GM23248 (cell line): ENCODE measurements at regions not wholly inside any gene's neighbourhood (a gene's known extent, or its start where the extent isn't known, plus 50 kb on each side); places are given as distances from the start of the nearest gene placed in this dataset.
A peak's percentile ranks its signal among the peaks of the same experiment; 100 is the strongest.

Experiments
- DNase-seq: peaks from one replicate; pipeline ENCODE4 v3.0.0-alpha.2; 2015
- H2AFZ ChIP-seq: fragments of 200-600 bp; sonication (generic); 2 replicates; pipeline ENCODE4 v1.6.1; 2016; ENCODE audit warnings: antibody characterized with exemption
- H3F3A ChIP-seq: fragments of 200-600 bp; sonication (generic); 2 replicates; pipeline ENCODE4 v1.6.1; 2016; ENCODE audit warnings: mild to moderate bottlenecking, antibody characterized with exemption, mixed run types; ENCODE audit not compliant: insufficient read depth
- H3K27ac ChIP-seq: fragments of 200-600 bp; sonication (generic); 2 replicates; pipeline ENCODE4 v1.5.1; 2016; ENCODE audit warnings: mild to moderate bottlenecking
- H3K27me3 ChIP-seq: fragments of 200-600 bp; sonication (generic); replicated peaks from 2 replicates; pipeline ENCODE4 v1.6.1; 2016; ENCODE audit warnings: mild to moderate bottlenecking; ENCODE audit not compliant: insufficient read depth
- H3K36me3 ChIP-seq: fragments of 200-600 bp; sonication (generic); 2 replicates; pipeline ENCODE4 v1.6.1; 2016; ENCODE audit warnings: low read depth, mild to moderate bottlenecking
- H3K4me1 ChIP-seq: fragments of 200-600 bp; sonication (generic); 2 replicates; pipeline ENCODE4 v1.6.1; 2016; ENCODE audit warnings: mild to moderate bottlenecking; ENCODE audit not compliant: insufficient read depth
- H3K4me2 ChIP-seq: fragments of 200-600 bp; sonication (generic); one replicate; pipeline ENCODE4 v1.6.1; 2016; ENCODE audit warnings: mild to moderate bottlenecking; ENCODE audit not compliant: unreplicated experiment
- H3K4me3 ChIP-seq: fragments of 200-600 bp; sonication (generic); 2 replicates; pipeline ENCODE4 v1.5.1; 2016; ENCODE audit warnings: mild to moderate bottlenecking
- H3K79me2 ChIP-seq: fragments of 200-600 bp; sonication (generic); 2 replicates; pipeline ENCODE4 v1.6.1; 2016; ENCODE audit warnings: mild to moderate bottlenecking; ENCODE audit not compliant: insufficient read depth
- H3K9ac ChIP-seq: fragments of 200-600 bp; sonication (generic); 2 replicates; pipeline ENCODE4 v1.6.1; 2016; ENCODE audit warnings: mild to moderate bottlenecking
- H3K9me2 ChIP-seq: fragments of 200-600 bp; sonication (generic); 2 replicates; pipeline ENCODE4 v1.6.1; 2016; ENCODE audit warnings: mixed run types, mild to moderate bottlenecking, moderate library complexity; ENCODE audit not compliant: insufficient read depth
- H3K9me3 ChIP-seq: fragments of 200-600 bp; sonication (generic); one replicate; pipeline ENCODE4 v1.6.1; 2017; ENCODE audit warnings: low read depth
- H4K20me1 ChIP-seq: fragments of 200-600 bp; sonication (generic); 2 replicates; pipeline ENCODE4 v1.6.0; 2016; ENCODE audit not compliant: insufficient read depth
- EZH2 ChIP-seq: fragments of 200-600 bp; sonication (generic); IDR thresholded peaks from 2 replicates; pipeline ENCODE4 v1.6.1; 2018; ENCODE audit warnings: antibody characterized with exemption, mild to moderate bottlenecking; ENCODE audit not compliant: insufficient read depth, poor library complexity, severe bottlenecking
- EZH2phosphoT487 ChIP-seq: fragments of 200-600 bp; sonication (generic); IDR thresholded peaks from 2 replicates; pipeline ENCODE4 v1.6.1; 2018; ENCODE audit warnings: antibody characterized with exemption, moderate library complexity, mild to moderate bottlenecking, low read depth; ENCODE audit not compliant: insufficient read depth
- WGBS, 2 experiments: methylation state at CpG; one replicate each; pipeline ENCODE4 v1.1.6; 2015 to 2017; ENCODE audit warnings: low lambda C conversion rate in 2 of 2, low coverage in 1 of 2; ENCODE audit errors: missing lambda C conversion rate in 2 of 2; 5-methylcytosine and 5-hydroxymethylcytosine counted together
- in situ Hi-C: fragments of 300-500 bp; cut with MboI; formaldehyde crosslinking; loops from 2 replicates; pipeline ENCODE4 v1.15.0; 2020

- no peak overlapping the region; the same call in 1 of the 2 replicates for H3K9ac ChIP-seq
- H3K36me3 ChIP-seq: no peaks in the 10 kb centered on the region
- no peaks in the 10 kb centered on the region for H3K9me3 ChIP-seq
- H3K27me3 ChIP-seq: no peaks in the 10 kb centered on the region
- H3K4me1 ChIP-seq: peaks cover 31% of the 10 kb centered on the region
- peak overlapping the region; percentile 83 for H3K4me2 ChIP-seq
- peaks cover 14% of the 10 kb centered on the region for H3F3A ChIP-seq
- H3K27ac ChIP-seq: peak overlapping the region; percentile 72; the same call in 1 of the 2 replicates
- H3K79me2 ChIP-seq: no peaks in the 10 kb centered on the region
- WGBS, 2 experiments: 30 to 33% methylated on average over 7 of the region's 7 CpGs
- H2AFZ ChIP-seq: peak overlapping the region; percentile 44; the same call in 1 of the 2 replicates
- in situ Hi-C loops: no loop called here
- no peaks in the 10 kb centered on the region for H3K9me2 ChIP-seq
- DNase-seq: peak; percentile 71
- no peak for TF ChIP-seq EZH2phosphoT487
- peak overlapping the region; percentile 52; the same call in 1 of the 2 replicates for H3K4me3 ChIP-seq
- no peaks in the 10 kb centered on the region for H4K20me1 ChIP-seq
Observed at GRCh38 chr4:140297221-140297570, 76.2 kb upstream of the SCOC start.

- H2AFZ ChIP-seq: peak overlapping the region; percentile 44
- H3K4me2 ChIP-seq: peak overlapping the region; percentile 83
- DNase-seq: peak; percentile 93
- H3K36me3 ChIP-seq: no peaks in the 10 kb centered on the region
- H3K27ac ChIP-seq: peak overlapping the region; percentile 72
- H3K9me2 ChIP-seq: no peaks in the 10 kb centered on the region
- H3K27me3 ChIP-seq: no peaks in the 10 kb centered on the region
- H3K9ac ChIP-seq: peak overlapping the region; percentile 72
- H3K4me1 ChIP-seq: peaks cover 31% of the 10 kb centered on the region
- no peaks in the 10 kb centered on the region for H3K79me2 ChIP-seq
- WGBS, 2 experiments: 5 to 8% methylated on average over 15 of the region's 15 CpGs
- in situ Hi-C loops: no loop called here
- no peaks in the 10 kb centered on the region for H4K20me1 ChIP-seq
- peaks cover 14% of the 10 kb centered on the region for H3F3A ChIP-seq
- H3K4me3 ChIP-seq: peak overlapping the region; percentile 52
- no peaks in the 10 kb centered on the region for H3K9me3 ChIP-seq
- no peak for TF ChIP-seq EZH2phosphoT487
Observed at GRCh38 chr4:140296335-140297220, 76.9 kb upstream of the SCOC start.

GRCh38 chr4:140293979-140294378 is 79.5 kb upstream of the SCOC start:
- no peak overlapping the region for H3K27ac ChIP-seq
- H3K4me3 ChIP-seq: no peak overlapping the region
- no peak overlapping the region for H3K9ac ChIP-seq
- peaks cover 16% of the 10 kb centered on the region for H3K4me1 ChIP-seq
- in situ Hi-C loops: no loop called here
- H3K9me3 ChIP-seq: no peaks in the 10 kb centered on the region
- H3F3A ChIP-seq: peaks cover 4% of the 10 kb centered on the region
- H4K20me1 ChIP-seq: no peaks in the 10 kb centered on the region
- H3K27me3 ChIP-seq: no peaks in the 10 kb centered on the region
- DNase-seq: no peak
- WGBS, 2 experiments: 90 to 92% methylated on average over 2 of the region's 2 CpGs
- no peaks in the 10 kb centered on the region for H3K79me2 ChIP-seq
- TF ChIP-seq EZH2 (no peak), EZH2phosphoT487 (no peak)
- no peak overlapping the region for H2AFZ ChIP-seq
- no peaks in the 10 kb centered on the region for H3K36me3 ChIP-seq
- H3K4me2 ChIP-seq: no peak overlapping the region
- H3K9me2 ChIP-seq: no peaks in the 10 kb centered on the region

DNA sequence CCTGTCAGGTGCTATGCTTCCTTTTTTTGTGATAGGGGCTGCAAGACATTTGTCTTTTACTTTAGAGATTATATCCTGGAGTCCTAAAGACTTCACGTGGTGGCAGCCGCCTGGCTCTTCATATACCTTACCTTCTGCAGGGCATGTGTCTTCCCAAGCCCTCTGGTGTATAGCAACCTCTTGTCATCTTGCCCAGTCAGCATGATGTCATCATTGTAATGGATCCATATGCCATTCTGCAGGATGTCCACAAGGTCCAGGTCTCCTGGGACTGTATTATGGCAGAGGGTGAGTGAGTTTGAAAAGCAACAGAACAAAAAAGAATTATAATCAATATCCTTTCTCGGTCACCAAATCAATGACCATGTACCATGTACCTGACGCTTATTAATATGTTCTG is 82.2 kb upstream of the SCOC start:
- H3K79me2 ChIP-seq: no peaks in the 10 kb centered on the region
- H3K9ac ChIP-seq: no peak overlapping the region
- H3K27ac ChIP-seq: no peak overlapping the region
- DNase-seq: peak; percentile 46
- no peak overlapping the region for H3K4me3 ChIP-seq
- H3K9me2 ChIP-seq: no peaks in the 10 kb centered on the region
- in situ Hi-C loops: no loop called here
- H3F3A ChIP-seq: peaks cover 15% of the 10 kb centered on the region
- TF ChIP-seq EZH2phosphoT487: no peak
- TF ChIP-seq EZH2: no peak
- peaks cover 6% of the 10 kb centered on the region for H3K4me1 ChIP-seq
- no peaks in the 10 kb centered on the region for H3K27me3 ChIP-seq
- no peaks in the 10 kb centered on the region for H3K36me3 ChIP-seq
- no peaks in the 10 kb centered on the region for H4K20me1 ChIP-seq
- H3K4me2 ChIP-seq: no peak overlapping the region
- H2AFZ ChIP-seq: no peak overlapping the region
- WGBS, 2 experiments: 77 to 90% methylated on average over 4 of the region's 4 CpGs
- H3K9me3 ChIP-seq: no peaks in the 10 kb centered on the region
